ENCODE measurements at regions not wholly inside any gene's neighbourhood (a gene's known extent, or its start where the extent isn't known, plus 50 kb on each side); places are given as distances from the start of the nearest gene placed in this dataset.
A peak's percentile ranks its signal among the peaks of the same experiment; 100 is the strongest.

DNA sequence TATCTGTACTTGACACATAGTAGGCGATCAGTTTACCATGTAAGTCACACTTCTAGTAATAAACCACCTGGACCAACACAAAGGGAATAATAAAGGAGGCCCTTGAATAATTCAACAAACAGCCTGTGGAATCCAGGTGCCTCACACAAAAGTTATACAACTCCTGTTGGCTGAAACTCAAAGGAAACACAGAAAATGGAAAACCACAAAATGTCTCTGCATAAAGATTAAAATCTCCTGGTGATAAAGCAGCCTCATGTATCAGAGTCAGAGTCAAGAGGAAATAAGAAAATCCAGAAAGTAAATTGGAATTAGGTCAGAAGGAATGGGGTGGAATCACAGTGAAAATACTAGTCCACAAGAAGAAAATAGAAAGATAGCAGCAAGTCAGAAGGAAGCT lies 592.5 kb downstream of the NPHP4 start:
- H3K4me3 ChIP-seq (ENCODE audit: low read length) = no peak overlapping the region
- no peak for DNase-seq (ENCODE audit: low read depth, low spot score)

DNA sequence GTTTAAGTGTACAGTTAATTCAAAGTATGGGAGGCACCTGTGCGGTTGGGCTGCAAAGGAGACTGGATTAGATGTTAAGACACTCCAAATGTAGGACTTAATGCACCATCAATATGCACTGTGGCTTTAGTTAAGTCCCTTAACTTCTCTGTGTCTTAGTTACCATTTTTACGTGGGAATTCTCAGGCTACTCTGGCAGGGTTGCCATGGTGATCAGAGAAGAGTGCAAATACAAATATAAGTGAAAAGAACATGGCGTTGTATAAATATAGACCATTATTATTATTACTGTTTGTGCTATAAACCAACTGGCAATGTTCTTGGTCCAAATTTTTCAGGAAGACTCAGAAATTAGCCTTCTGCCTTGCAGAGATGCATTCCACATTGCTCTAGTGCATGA lies 595.6 kb downstream of the NPHP4 start:
- H3K4me3 ChIP-seq (ENCODE audit: low read length) = no peak overlapping the region
- DNase-seq (ENCODE audit: low read depth, low spot score) = no peak

GRCh38 chr1:5394111-5394510 lies 598.1 kb downstream of the NPHP4 start:
- no peak overlapping the region for H3K4me3 ChIP-seq (ENCODE audit: low read length)
- DNase-seq (ENCODE audit: low read depth, low spot score) = no peak

GRCh38 chr1:5393603-5394002 lies 598.6 kb downstream of the NPHP4 start:
- no peak overlapping the region for H3K4me3 ChIP-seq (ENCODE audit: low read length)
- DNase-seq (ENCODE audit: low read depth, low spot score) = no peak

- DNase-seq (ENCODE audit: low read depth, low spot score) = no peak
- no peak overlapping the region for H3K4me3 ChIP-seq (ENCODE audit: low read length)
Observed at GRCh38 chr1:5393146-5393545, 599.1 kb downstream of the NPHP4 start.

GRCh38 chr1:5391725-5392124 lies 600.5 kb downstream of the NPHP4 start:
- no peak for DNase-seq (ENCODE audit: low read depth, low spot score)

DNA sequence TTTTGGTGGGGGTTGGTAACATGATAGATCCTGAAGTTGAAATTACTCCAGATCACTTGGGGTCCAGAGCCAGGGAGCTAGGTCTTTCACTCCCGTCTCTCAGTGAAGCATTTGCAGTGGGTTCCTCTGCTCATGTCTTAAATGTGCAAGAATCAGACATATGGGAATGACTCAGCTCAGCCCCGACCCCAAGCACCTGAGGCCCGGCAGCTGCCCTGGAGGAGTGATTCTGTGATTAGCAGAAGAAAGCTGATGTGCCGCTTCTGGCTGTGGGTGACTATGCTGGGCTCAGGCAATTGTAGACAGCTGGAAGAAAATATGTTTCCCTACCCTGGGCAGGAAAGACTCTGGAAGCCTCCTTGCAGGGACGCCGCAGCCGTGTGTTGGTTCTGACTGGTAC lies 601.7 kb downstream of the NPHP4 start:
- no peak overlapping the region for H3K4me3 ChIP-seq (ENCODE audit: low read length)
- DNase-seq (ENCODE audit: low read depth, low spot score) = no peak

More at GRCh38 chr1:5391725-5392124, 600.5 kb downstream of the NPHP4 start:
- H3K4me3 ChIP-seq (ENCODE audit: low read length) = no peak overlapping the region

- H3K4me3 ChIP-seq (ENCODE audit: low read length) = no peak overlapping the region; the same call in 1 of the 2 replicates
- DNase-seq (ENCODE audit: low read depth, low spot score) = peak; percentile 75
Observed at GRCh38 chr1:5389101-5389885, 602.9 kb downstream of the NPHP4 start.

GRCh38 chr1:5388622-5389021 lies 603.6 kb downstream of the NPHP4 start:
- no peak overlapping the region for H3K4me3 ChIP-seq (ENCODE audit: low read length)
- DNase-seq (ENCODE audit: low read depth, low spot score) = no peak

DNA sequence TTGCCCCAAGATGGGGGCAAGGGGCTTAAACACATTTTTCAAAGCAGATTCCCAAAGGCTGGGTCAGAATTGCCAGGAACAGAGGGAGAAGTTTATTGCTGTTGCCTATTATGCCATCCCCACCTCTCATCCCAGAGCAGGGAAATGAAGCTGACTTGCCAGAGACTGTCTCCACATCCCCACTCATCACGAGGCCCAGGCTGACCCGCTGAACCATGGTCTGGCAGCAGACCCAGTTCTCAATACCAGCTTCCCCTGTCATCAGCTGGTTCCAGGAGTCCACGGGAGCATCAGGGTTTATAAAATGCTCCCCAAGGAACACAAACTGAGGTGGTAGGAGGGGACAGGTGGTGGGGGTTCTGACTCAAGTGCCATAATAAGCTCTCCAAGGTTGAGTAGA lies 605.9 kb downstream of the NPHP4 start:
- no peak for DNase-seq (ENCODE audit: low read depth, low spot score)
- no peak overlapping the region for H3K4me3 ChIP-seq (ENCODE audit: low read length)

DNA sequence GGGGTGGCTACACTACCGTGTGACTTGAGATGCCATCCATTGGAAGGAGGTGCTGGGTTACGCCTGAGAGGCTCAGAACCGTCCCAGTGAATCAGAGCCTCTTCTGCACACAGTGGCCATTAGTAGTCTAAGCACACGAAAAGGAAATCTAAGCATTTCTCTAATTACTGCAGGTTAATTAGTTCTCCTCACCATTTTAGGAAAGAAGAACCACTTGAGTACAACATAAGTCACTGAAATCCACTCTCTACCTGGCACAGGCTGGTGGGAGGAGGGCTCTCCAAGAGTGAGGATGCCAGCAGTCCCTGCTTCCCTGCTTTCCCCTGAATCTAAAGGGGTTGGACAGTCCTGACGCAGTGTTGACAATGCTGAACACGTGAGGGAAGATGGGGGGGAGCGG lies 606.3 kb downstream of the NPHP4 start:
- H3K4me3 ChIP-seq (ENCODE audit: low read length) = no peak overlapping the region
- no peak for DNase-seq (ENCODE audit: low read depth, low spot score)

GRCh38 chr1:5385096-5385799 lies 607.0 kb downstream of the NPHP4 start:
- no peak for DNase-seq (ENCODE audit: low read depth, low spot score)
- H3K4me3 ChIP-seq (ENCODE audit: low read length) = no peak overlapping the region

GRCh38 chr1:5381491-5381890 lies 610.7 kb downstream of the NPHP4 start:
- DNase-seq (ENCODE audit: low read depth, low spot score) = no peak
- H3K4me3 ChIP-seq (ENCODE audit: low read length) = no peak overlapping the region

DNA sequence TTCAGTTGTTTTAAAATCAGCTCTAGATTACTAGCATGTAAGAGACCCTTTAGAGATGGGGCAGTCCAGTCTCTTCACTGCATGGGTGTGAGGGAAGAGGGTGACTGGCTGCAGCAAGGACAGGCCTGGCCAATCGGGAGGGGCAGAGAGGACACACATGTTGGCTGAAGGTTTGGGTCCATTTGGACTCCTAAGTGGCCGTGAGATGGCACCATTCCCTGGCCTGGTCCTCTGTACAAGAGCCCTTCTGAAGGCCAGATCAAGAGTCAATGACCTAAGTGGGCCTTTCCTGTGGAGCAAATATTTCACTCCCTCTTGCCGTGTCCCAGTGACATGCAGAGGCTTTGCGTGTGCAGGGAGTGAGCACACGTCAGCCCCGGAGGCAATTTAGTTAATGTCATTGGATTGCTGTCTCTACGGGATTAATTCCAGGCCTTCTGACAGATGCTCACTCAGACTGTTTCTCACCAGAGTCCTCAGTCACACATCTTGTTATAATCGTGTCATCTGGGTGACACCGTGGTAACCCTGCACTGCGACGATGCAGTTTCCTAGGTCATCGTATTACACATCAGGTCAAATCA lies 613.0 kb downstream of the NPHP4 start:
- H3K4me3 ChIP-seq (ENCODE audit: low read length) = no peak overlapping the region
- no peak for DNase-seq (ENCODE audit: low read depth, low spot score)

DNA sequence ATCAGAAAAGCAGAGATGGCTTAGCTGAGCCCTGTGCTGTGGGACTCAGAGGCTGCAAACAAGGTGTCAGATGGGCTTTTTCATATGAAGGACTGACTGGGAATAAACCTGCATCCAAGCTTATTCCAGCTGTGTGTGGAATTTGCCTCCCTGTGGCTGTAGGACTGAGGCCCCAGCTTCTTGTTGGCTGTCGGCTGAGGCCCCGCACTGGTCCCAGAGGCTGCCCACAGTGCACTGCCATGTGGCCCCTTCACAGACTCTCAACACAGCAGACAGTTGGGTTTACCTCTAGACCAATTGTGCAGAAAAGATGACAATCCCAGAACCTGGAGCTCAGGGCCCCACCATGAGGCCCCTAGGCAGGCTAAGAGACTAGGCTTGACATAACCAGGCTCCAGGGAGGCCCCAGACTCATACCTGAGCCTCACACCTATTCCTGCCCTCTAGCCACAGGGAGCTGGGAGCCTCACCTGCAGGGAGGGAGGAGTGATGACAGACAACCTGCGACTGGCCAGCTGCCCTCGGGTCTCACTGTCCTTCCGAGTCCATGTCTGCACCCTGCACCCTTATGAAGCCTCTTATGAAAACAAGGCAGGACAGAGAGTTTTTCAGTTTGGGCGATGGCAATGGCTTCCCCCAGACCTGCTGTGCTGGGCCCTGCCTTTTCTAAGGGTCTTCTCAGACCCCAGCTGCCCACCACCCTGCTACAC lies 615.5 kb downstream of the NPHP4 start:
- DNase-seq (ENCODE audit: low read depth, low spot score) = no peak
- H3K4me3 ChIP-seq (ENCODE audit: low read length) = no peak overlapping the region

- no peak overlapping the region for H3K4me3 ChIP-seq (ENCODE audit: low read length)
- no peak for DNase-seq (ENCODE audit: low read depth, low spot score)
Observed at GRCh38 chr1:5375481-5375880, 616.7 kb downstream of the NPHP4 start.

- no peak overlapping the region for H3K4me3 ChIP-seq (ENCODE audit: low read length)
- no peak for DNase-seq (ENCODE audit: low read depth, low spot score)
Observed at GRCh38 chr1:5374192-5374591, 618.0 kb downstream of the NPHP4 start.

GRCh38 chr1:5373281-5373680 lies 618.9 kb downstream of the NPHP4 start:
- no peak overlapping the region for H3K4me3 ChIP-seq (ENCODE audit: low read length)
- DNase-seq (ENCODE audit: low read depth, low spot score) = no peak

- H3K4me3 ChIP-seq (ENCODE audit: low read length) = no peak overlapping the region
- DNase-seq (ENCODE audit: low read depth, low spot score) = no peak
Observed at GRCh38 chr1:5371270-5371669, 621.0 kb downstream of the NPHP4 start.

- H3K4me3 ChIP-seq (ENCODE audit: low read length) = no peak overlapping the region
- no peak for DNase-seq (ENCODE audit: low read depth, low spot score)
Observed at GRCh38 chr1:5370311-5370710, 621.9 kb downstream of the NPHP4 start.
